ENCODE measurements at regions not wholly inside any gene's neighbourhood (a gene's known extent, or its start where the extent isn't known, plus 50 kb on each side); places are given as distances from the start of the nearest gene placed in this dataset.
A peak's percentile ranks its signal among the peaks of the same experiment; 100 is the strongest.

GRCh38 chr15:70199540-70200410 is 102.1 kb upstream of the TLE3 start:
- DNase-seq = no peak

- DNase-seq = no peak
Observed at GRCh38 chr15:70199124-70199482, 101.4 kb upstream of the TLE3 start.

- no peak for DNase-seq
Observed at GRCh38 chr15:70198441-70199123, 100.9 kb upstream of the TLE3 start.

DNA sequence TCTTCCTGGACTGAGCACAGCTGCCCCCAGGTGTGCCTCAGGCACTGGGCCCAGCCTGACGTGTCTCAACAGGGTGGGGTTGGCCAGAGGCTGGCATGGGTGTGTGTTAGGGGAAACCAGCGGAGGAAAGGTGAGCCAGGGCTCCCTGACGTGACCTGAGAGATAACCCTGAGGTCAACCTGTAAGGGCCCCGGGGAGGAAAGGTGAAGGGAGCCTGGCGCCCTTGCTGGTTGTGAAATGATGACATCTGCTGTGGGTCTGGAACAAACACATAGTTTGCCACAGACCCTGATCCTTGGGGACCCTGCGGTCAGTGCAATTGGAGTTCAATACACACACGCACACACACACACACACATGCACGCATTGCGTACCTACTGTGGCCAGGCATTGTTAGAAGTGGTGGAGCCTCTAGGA is 100.2 kb upstream of the TLE3 start:
- DNase-seq = no peak

DNA sequence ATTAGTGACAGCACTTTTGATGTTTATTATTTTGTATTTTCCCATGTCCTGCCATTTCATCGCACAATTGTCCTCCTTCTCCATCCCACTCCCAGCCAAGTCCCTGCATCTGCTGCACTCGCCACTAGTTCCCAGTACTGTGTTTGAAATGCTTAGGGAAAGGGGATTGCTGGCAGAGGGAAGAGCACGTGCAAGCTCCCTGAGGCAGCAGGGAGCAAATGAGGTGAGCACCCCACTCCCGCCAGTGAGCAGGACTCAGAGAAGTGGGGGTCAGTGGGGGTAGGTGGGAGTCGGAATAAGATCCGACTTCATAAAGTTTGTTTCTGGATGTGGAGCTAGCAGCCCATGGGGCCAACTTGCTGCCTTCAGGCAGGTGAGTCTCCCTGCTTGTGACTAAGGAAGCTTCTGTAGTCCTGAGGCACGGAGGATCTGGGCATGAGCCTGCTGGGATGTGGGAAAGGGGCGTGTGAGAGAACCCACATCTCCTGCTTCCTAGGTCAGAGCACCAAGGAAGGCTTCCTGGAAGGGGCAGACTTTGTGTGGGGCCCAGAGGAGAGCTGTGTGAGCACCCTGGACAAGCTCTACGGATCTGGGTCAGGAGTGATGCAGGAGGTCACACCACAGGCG is 99.7 kb upstream of the TLE3 start:
- no peak for DNase-seq

DNA sequence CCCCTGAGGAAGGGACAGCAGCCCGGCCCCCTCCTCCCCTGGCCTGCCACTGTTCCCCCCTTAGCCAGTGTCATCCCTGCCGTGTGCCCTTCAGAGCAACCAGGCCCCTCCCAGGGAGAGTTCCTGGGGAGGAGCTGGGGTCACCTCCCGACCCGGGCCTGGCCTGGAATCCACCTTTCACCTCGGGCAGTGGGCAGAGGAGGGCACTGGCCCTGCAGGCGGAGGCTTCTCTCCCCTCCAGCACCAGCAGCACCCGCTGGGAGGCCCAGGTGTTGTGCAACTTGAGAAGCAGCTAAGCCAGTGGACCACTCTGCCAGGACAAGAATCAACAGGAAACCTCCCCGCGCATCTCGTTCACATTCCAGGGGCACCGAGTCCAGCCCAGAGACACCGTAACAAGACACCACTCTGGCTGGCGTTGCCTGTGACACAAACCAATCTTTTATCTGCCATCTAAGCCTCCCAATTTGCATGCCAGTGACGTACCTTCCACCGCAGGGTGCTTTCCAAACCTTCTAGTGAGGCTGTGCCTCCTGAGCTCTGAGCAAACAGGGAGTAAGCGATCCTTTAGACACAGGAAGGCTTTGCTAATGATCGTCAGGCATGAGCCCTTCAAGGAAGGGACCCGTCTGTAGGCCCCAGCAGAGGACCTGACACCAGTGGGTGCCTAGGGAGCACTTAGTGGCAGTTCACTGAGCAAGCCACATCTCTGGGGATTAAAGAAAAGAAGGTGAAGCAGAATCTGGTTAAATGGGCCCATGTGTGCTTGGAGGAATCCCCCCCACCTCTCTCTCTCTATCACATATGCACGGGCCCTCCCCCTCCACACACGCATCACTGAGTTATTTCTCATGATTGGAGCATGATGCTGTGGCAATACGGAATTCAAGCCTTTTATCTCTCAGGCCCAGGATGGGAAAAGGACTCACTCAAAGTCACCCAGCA is 98.9 kb upstream of the TLE3 start:
- DNase-seq = no peak

DNA sequence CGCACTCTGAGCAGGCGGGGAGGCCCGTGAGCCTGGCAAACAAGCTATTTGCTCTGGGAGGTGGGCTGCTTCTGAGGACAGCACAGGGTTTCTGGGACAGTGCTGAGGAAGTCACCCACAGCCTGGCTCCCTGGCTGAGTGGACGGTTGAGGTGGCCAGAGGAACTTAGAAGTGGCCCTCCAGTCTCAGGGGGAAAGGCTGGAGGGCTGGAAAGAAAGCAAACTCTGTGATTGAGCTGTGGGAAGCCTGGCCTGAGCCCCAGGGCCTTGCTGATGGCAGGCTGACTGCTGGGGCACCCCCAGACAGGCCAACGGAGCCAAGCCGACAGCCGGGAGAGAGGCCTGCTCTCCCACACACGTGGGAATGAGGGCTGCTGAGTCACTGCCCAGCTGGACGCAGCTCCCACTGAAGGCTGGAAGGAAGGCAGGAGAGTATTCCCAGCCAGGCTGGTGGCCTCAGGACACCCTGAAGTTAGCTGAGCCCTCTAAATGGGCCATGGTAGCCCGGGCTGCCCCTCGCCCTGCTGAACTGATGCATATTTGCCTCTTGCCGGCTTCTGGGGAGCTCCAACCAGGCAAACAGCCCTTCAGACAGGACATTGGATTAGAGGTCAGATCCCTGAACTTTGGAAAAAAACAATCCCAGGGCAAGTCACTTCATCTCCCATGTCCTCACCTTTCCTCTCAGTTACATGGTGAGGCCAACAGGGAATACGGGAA is 98.0 kb upstream of the TLE3 start:
- peak; percentile 52 for DNase-seq

GRCh38 chr15:70195171-70195570 is 97.5 kb upstream of the TLE3 start:
- no peak for DNase-seq

GRCh38 chr15:70194266-70194665 is 96.5 kb upstream of the TLE3 start:
- no peak for DNase-seq

GRCh38 chr15:70193734-70194133 is 96.0 kb upstream of the TLE3 start:
- no peak for DNase-seq

DNA sequence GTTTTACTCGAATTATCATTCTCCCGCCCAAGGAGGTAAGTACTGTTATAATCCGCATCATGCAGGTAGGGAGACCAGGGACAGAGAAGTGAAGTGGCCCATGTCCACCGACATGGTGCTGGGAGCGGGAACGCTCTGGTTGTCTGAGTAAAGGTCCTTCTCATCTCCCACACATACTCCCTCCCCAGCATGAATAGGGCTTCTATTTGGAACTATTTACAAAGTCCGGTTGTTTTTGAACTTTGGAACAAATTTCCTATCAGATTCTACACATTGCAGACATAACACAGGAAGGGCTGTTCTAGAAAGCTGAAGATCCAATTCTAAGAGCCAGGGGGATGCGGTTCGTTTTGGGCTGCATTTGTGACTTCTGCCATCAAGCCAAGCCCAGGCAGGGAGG is 94.8 kb upstream of the TLE3 start:
- DNase-seq = no peak

- DNase-seq = no peak
Observed at GRCh38 chr15:70192041-70192440, 94.3 kb upstream of the TLE3 start.

- no peak for DNase-seq
Observed at GRCh38 chr15:70190965-70191364, 93.2 kb upstream of the TLE3 start.

DNA sequence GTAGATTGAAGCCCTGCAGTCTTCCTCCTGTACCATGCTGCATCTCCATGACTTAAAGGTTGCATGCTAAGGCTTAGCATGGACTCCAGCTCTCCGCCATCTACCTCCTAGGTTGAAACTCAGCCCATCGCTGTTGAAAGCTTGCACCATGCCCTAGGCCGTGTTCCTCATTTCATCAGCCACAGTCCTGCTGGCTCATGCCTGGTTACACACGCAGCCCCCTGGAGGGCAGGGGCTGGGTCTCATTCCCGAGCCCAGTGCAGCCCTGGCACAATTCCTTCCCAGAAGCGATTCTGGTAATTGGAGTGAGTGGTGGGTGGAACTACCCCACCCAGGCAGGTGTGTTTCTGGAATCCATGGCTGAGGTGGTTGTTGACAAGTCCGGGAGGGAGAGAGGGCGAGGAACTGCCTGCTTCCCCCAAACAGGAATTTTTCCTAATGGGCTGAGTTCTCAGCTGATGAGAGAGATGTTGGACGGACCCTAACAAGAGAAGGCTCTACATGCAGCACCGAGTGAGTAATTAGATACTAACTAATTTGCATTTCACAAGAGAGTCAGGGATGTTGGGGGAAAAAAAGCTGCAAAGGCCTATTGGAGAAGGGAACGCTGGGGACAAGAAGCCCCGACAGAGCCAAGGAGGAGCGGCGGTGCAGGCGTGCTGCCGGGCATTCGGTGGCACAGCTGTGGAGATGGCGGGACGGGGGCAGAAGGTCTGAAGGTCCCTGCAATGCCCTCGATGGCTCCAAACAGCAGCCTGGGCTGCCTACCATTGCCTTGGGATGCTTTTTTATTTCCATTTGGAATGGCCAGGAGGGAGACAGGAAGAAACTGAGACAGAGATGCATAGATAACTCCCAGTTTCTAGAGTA is 92.3 kb upstream of the TLE3 start:
- DNase-seq = no peak

DNA sequence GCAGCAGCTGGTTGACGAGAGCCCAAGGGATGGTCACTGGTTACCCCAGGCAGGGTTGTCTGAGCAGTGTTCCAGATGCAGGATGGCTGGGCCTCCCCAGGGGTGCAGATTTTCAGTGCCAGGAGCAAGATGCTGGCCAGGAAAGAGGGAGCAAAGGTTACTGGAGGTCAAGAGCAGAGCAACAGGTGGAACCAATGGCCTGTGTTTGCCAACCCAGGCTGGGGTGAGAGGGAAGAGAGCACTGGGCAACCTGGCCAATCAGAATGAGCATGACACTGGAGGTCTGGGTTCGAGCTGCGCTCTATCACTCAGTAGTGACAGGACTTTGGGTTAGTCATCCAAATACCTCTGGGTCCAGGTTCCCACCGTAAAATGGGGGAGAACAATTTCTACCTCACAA is 90.6 kb upstream of the TLE3 start:
- DNase-seq = no peak

GRCh38 chr15:70187331-70187730 is 89.6 kb upstream of the TLE3 start:
- DNase-seq = no peak

DNA sequence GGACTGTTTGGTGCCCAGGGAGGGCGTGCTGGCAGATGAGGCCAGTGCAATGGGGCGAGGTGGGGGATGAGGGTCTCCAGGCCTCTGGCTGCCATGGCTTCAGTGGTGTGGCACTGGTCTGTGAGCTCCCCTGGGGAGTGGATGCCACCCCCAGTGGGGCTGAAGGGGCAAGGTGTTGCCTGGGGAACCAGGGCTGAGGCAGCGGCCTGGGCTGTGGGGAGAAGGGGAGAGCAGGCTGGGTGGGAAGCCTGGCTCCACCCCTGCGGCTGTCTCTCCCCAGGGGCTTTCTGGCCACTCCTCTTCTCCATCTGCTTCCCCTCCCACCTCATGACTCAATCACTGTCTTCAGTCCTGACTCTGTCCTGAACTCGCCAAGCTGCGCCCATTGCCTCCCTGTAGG is 88.4 kb upstream of the TLE3 start:
- DNase-seq = no peak

DNA sequence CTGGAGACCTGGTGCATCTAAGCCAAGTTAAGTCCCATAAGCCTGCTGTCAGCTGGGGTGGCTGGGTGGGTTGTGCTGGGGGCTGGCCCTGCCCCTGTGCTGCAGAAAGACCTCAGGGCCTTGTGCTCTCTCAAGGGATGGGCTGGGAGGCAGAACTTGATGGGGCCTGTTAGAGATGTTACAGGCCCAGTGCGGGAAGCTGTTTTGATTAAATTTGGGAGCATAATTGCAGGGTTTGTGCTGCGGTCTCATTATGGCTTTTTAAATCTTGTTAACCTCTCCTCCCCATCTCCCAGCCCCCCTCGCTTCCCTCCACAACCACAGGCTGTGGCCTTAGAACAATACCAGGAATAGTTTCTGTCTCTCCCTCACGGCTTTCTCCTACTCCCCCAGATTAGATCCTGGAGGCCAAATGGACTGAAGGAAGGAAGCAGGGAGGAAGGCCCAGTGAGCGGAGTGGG is 87.6 kb upstream of the TLE3 start:
- no peak for DNase-seq

DNA sequence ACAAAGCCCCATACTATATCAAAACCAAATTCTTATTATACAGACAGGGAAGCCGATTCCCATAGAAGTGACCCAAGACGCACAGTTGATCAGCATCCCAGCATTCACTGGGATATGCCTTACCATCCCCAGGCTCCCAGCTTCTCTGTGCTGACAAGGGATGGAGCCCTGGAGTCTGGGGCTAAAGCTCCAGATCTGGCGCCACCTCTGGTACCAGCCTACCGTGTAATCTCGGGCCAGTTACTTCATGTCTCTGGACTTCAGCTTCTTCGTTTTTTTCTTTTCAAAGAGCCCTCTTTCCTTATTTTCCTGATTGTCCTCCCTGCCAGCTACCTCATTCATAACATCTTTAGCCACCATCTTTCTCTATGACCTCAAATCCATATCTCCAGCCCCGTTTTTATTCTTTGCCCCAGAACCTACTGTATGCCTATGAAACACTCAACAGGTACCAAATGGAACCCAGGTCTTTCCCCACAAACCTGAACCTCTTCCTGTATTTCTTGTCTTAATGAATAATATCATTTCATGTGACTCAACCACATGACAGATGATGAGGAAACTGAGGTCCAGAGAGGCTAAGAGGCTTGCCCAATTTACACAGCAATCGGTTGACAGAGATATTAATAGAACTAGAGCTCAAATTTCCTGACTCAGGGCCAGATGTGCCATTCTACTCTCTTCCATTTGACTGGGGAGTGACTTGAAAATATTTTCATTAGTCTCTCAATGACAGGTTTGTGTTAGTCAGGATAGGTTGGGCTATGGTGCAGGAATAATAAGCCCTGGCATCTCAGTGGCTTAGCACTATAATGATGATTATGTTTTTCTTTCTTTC is 85.4 kb upstream of the TLE3 start:
- DNase-seq = no peak
